ENCODE measurements at regions not wholly inside any gene's neighbourhood (a gene's known extent, or its start where the extent isn't known, plus 50 kb on each side); places are given as distances from the start of the nearest gene placed in this dataset.

- Histone ChIP-seq H3K23ac (ENCODE audit: insufficient read length) (no peak overlapping the region), H3K79me2 (ENCODE audit: control insufficient read depth in 1 of 2, insufficient read depth in 2 of 2, low read length in 2 of 2) (no peaks in the 10 kb centered on the region), H2BK20ac (ENCODE audit: low read length) (peak overlapping the region; percentile 72; the same call in 1 of the 2 replicates), H3K79me1 (ENCODE audit: low read depth, low read length) (no peaks in the 10 kb centered on the region), H3K56ac (replicated peaks; ENCODE audit: insufficient read length, low read depth, low read length) (no peak overlapping the region), H2BK120ac (replicated peaks; ENCODE audit: low read depth, low read length) (no peak overlapping the region), H3K23me2 (ENCODE audit: low read depth, low read length) (peaks cover 4% of the 10 kb centered on the region; the same call in 1 of the 2 replicates), H2BK5ac (ENCODE audit: low read depth, low read length) (peak overlapping the region; percentile 61), H3K36me3 (ENCODE audit: control insufficient read depth in 2 of 4, insufficient read depth in 4 of 4, low read length in 3 of 4) (no peaks in the 10 kb centered on the region), H3K9me3 (ENCODE audit: insufficient read depth in 2 of 2, low read depth in 1 of 2, low read length in 1 of 2) (no peaks in the 10 kb centered on the region), H3K4me1 (replicated peaks in 1 of 4; ENCODE audit: control insufficient read depth in 3 of 4, insufficient read depth in 4 of 4, low read length in 3 of 4) (no peaks in the 10 kb centered on the region; a peak in 2 of 7 replicates), H3K27me3 (replicated peaks in 1 of 4; ENCODE audit: control insufficient read depth in 3 of 4, extremely low read depth in 1 of 4, insufficient read depth in 3 of 4, low read length in 3 of 4) (no peaks in the 10 kb centered on the region), H4K5ac (ENCODE audit: insufficient read length, low read depth, low read length) (no peak overlapping the region), H2AFZ (ENCODE audit: low read length) (no peak overlapping the region), H3K14ac (ENCODE audit: insufficient read length) (no peak overlapping the region), H3K18ac (ENCODE audit: extremely low read depth, low read length) (no peak overlapping the region; the same call in 1 of the 2 replicates), H4K91ac (replicated peaks; ENCODE audit: insufficient read length, low read length) (no peak overlapping the region), H2BK12ac (ENCODE audit: low read depth, low read length) (peak overlapping the region; percentile 92), H3K4me2 (ENCODE audit: insufficient read depth in 1 of 2, low read depth in 2 of 2, low read length in 2 of 2) (no peak overlapping the region), H3K4me3 (ENCODE audit: extremely low read depth in 1 of 4, insufficient read depth in 2 of 4, low read depth in 3 of 4, low read length in 4 of 4) (no peak overlapping the region), H4K20me1 (replicated peaks in 1 of 2; ENCODE audit: control insufficient read depth in 1 of 2, insufficient read depth in 2 of 2, low read length in 2 of 2) (no peaks in the 10 kb centered on the region), H3K4ac (replicated peaks; ENCODE audit: insufficient read length, low read depth, low read length) (no peak overlapping the region), H4K8ac (ENCODE audit: extremely low read depth, insufficient read depth, low read length) (no peak overlapping the region), H3K27ac (ENCODE audit: low read depth, low read length) (no peak overlapping the region), H3K9ac (replicated peaks in 1 of 4; ENCODE audit: extremely low read depth in 1 of 4, low read depth in 3 of 4, low read length in 3 of 4) (no peak overlapping the region), H2AK5ac (ENCODE audit: low read depth, low read length) (peak overlapping the region; percentile 82), H2BK15ac (ENCODE audit: low read length) (peak overlapping the region; percentile 95; the same call in 1 of the 2 replicates)
- ChIA-PET POLR2A (ENCODE audit: partially characterized antibody) (no interaction called here), CTCF (ENCODE audit: partially characterized antibody) (interaction anchor here (0.6 to 1.1 kb wide), 2 partner anchors 44 to 178 kb away, joined by 3 to 4 read pairs; no protein-coding TSS in a partner anchor)
- WGBS, 2 experiments (ENCODE audit: extremely low coverage in 1 of 2, insufficient coverage in 1 of 2, insufficient read length in 1 of 2, insufficient replicate concordance in 2 of 2, low coverage in 1 of 2, low lambda C conversion rate in 2 of 2, missing lambda C conversion rate in 1 of 2) = 88 to 100% methylated on average over 1 to 8 of the region's 11 CpGs
- FAIRE-seq = no peak
- TF ChIP-seq, protein P1, sequence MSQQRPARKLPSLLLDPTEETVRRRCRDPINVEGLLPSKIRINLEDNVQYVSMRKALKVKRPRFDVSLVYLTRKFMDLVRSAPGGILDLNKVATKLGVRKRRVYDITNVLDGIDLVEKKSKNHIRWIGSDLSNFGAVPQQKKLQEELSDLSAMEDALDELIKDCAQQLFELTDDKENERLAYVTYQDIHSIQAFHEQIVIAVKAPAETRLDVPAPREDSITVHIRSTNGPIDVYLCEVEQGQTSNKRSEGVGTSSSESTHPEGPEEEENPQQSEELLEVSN (IDR thresholded peaks at IDR 0.05) = no peak
- TF ChIP-seq RAD21 (IDR thresholded peaks at IDR 0.05 in 1 of 2, conservative IDR thresholded peaks at IDR 0.05 in 1 of 2; ENCODE audit: low read depth in 2 of 2, low read length in 2 of 2) = no peak
- no peak for TF ChIP-seq CEBPB (IDR thresholded peaks at IDR 0.05; ENCODE audit: low read depth, low read length)
- TF ChIP-seq SP2 (IDR thresholded peaks at IDR 0.05; ENCODE audit: low read length) = no peak
- no peak for TF ChIP-seq SP1 (IDR thresholded peaks at IDR 0.05; ENCODE audit: low read depth, low read length)
- no peak for TF ChIP-seq SP4 (IDR thresholded peaks at IDR 0.05; ENCODE audit: low read length)
- TF ChIP-seq SIRT6 (IDR thresholded peaks at IDR 0.05; ENCODE audit: low read length) = no peak
- DNase-seq (ENCODE audit: low read depth in 1 of 2, low spot score in 2 of 2) = no peak
Observed at GRCh38 chr12:131283191-131283861, 329.6 kb downstream of the ADGRD1 start.

All from H1 (cell line).